ENCODE measurements at regions not wholly inside any gene's neighbourhood (a gene's known extent, or its start where the extent isn't known, plus 50 kb on each side); places are given as distances from the start of the nearest gene placed in this dataset.

- no peak for DNase-seq (ENCODE audit: low read depth in 2 of 3, low spot score in 1 of 3)
Observed at GRCh38 chr4:147408189-147408588, 72.7 kb upstream of the EDNRA start.

GRCh38 chr4:147409350-147409749 is 71.5 kb upstream of the EDNRA start:
- DNase-seq (ENCODE audit: low read depth in 2 of 3, low spot score in 1 of 3) = no peak

- no peak for DNase-seq (ENCODE audit: low read depth in 2 of 3, low spot score in 1 of 3)
Observed at GRCh38 chr4:147418226-147418625, 62.7 kb upstream of the EDNRA start.

- no peak for DNase-seq (ENCODE audit: low read depth in 2 of 3, low spot score in 1 of 3)
Observed at GRCh38 chr4:147421456-147421855, 59.4 kb upstream of the EDNRA start.

- DNase-seq (ENCODE audit: low read depth in 2 of 3, low spot score in 1 of 3) = no peak
Observed at GRCh38 chr4:147423229-147423628, 57.7 kb upstream of the EDNRA start.

- DNase-seq (ENCODE audit: low read depth in 2 of 3, low spot score in 1 of 3) = no peak
Observed at GRCh38 chr4:147425019-147425418, 55.9 kb upstream of the EDNRA start.

GRCh38 chr4:147428583-147428982 is 52.3 kb upstream of the EDNRA start:
- DNase-seq (ENCODE audit: low read depth in 2 of 3, low spot score in 1 of 3) = no peak

GRCh38 chr4:147430111-147430510 is 50.8 kb upstream of the EDNRA start:
- no peak for DNase-seq (ENCODE audit: low read depth in 2 of 3, low spot score in 1 of 3)

Measured in stimulated activated CD4-positive, alpha-beta T cell treated with anti-CD3 and anti-CD28 coated beads, Interleukin-12 subunit alpha, Interleukin-12 subunit beta, amount 100 ng/mL, for 48 hours (primary cell).